ENCODE measurements at regions not wholly inside any gene's neighbourhood (a gene's known extent, or its start where the extent isn't known, plus 50 kb on each side); places are given as distances from the start of the nearest gene placed in this dataset.

GRCh38 chr6:159099961-159100360 is 55.2 kb upstream of the TAGAP start:
- TF ChIP-seq, protein P1, sequence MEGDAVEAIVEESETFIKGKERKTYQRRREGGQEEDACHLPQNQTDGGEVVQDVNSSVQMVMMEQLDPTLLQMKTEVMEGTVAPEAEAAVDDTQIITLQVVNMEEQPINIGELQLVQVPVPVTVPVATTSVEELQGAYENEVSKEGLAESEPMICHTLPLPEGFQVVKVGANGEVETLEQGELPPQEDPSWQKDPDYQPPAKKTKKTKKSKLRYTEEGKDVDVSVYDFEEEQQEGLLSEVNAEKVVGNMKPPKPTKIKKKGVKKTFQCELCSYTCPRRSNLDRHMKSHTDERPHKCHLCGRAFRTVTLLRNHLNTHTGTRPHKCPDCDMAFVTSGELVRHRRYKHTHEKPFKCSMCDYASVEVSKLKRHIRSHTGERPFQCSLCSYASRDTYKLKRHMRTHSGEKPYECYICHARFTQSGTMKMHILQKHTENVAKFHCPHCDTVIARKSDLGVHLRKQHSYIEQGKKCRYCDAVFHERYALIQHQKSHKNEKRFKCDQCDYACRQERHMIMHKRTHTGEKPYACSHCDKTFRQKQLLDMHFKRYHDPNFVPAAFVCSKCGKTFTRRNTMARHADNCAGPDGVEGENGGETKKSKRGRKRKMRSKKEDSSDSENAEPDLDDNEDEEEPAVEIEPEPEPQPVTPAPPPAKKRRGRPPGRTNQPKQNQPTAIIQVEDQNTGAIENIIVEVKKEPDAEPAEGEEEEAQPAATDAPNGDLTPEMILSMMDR (IDR thresholded peaks at IDR 0.05), result no peak
- no peak for TF ChIP-seq POLR2A (IDR thresholded peaks at IDR 0.05)
